ENCODE measurements at regions not wholly inside any gene's neighbourhood (a gene's known extent, or its start where the extent isn't known, plus 50 kb on each side); places are given as distances from the start of the nearest gene placed in this dataset.

GRCh38 chr21:25191141-25191540 is 416.1 kb downstream of the MRPL39 start:
- TF ChIP-seq CTCF (IDR thresholded peaks at IDR 0.05), result no peak
- TF ChIP-seq POLR2A (IDR thresholded peaks at IDR 0.05), result no peak

All from transverse colon (tissue), 3 donors.